ENCODE measurements at regions not wholly inside any gene's neighbourhood (a gene's known extent, or its start where the extent isn't known, plus 50 kb on each side); places are given as distances from the start of the nearest gene placed in this dataset.

- Histone ChIP-seq H3K27me3 (no peaks in the 10 kb centered on the region), H3K27ac (no peak overlapping the region), H3K4me1 (no peaks in the 10 kb centered on the region), H3K9me3 (no peaks in the 10 kb centered on the region), H3K36me3 (no peaks in the 10 kb centered on the region), H3K4me3 (no peak overlapping the region)
- DNase-seq (ENCODE audit: low spot score in 2 of 2), result no peak
- WGBS, result 54% methylated on average over 1 of the region's 1 CpG
- TF ChIP-seq POLR2A (IDR thresholded peaks at IDR 0.05) (no peak), EP300 (IDR thresholded peaks at IDR 0.05) (no peak)
These were observed 430.4 kb downstream of the GJA1 start for GRCh38 chr6:121865811-121866210.

GRCh38 chr6:121867095-121867494 is 431.6 kb downstream of the GJA1 start:
- no peaks in the 10 kb centered on the region for H3K9me3 ChIP-seq
- DNase-seq (ENCODE audit: low spot score in 2 of 2), result no peak
- 55% methylated on average over 2 of the region's 2 CpGs for WGBS
- peak overlapping the region; percentile 6 for H3K27ac ChIP-seq
- no peak overlapping the region for H3K4me3 ChIP-seq
- H3K27me3 ChIP-seq, result no peaks in the 10 kb centered on the region
- no peaks in the 10 kb centered on the region for H3K4me1 ChIP-seq
- no peaks in the 10 kb centered on the region for H3K36me3 ChIP-seq
- TF ChIP-seq POLR2A (IDR thresholded peaks at IDR 0.05), result no peak
- no peak for TF ChIP-seq POLR2AphosphoS5 (IDR thresholded peaks at IDR 0.05)
- TF ChIP-seq, protein P1, sequence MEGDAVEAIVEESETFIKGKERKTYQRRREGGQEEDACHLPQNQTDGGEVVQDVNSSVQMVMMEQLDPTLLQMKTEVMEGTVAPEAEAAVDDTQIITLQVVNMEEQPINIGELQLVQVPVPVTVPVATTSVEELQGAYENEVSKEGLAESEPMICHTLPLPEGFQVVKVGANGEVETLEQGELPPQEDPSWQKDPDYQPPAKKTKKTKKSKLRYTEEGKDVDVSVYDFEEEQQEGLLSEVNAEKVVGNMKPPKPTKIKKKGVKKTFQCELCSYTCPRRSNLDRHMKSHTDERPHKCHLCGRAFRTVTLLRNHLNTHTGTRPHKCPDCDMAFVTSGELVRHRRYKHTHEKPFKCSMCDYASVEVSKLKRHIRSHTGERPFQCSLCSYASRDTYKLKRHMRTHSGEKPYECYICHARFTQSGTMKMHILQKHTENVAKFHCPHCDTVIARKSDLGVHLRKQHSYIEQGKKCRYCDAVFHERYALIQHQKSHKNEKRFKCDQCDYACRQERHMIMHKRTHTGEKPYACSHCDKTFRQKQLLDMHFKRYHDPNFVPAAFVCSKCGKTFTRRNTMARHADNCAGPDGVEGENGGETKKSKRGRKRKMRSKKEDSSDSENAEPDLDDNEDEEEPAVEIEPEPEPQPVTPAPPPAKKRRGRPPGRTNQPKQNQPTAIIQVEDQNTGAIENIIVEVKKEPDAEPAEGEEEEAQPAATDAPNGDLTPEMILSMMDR (IDR thresholded peaks at IDR 0.05), result no peak
- TF ChIP-seq EP300 (IDR thresholded peaks at IDR 0.05), result no peak

GRCh38 chr6:121868206-121868605 is 432.8 kb downstream of the GJA1 start:
- Histone ChIP-seq H3K36me3 (no peaks in the 10 kb centered on the region), H3K27ac (no peak overlapping the region), H3K4me3 (no peak overlapping the region), H3K9me3 (no peaks in the 10 kb centered on the region), H3K4me1 (no peaks in the 10 kb centered on the region), H3K27me3 (no peaks in the 10 kb centered on the region)
- no peak for TF ChIP-seq POLR2A (IDR thresholded peaks at IDR 0.05)
- TF ChIP-seq, protein P1 (IDR thresholded peaks at IDR 0.05), result no peak
- no peak for TF ChIP-seq POLR2AphosphoS5 (IDR thresholded peaks at IDR 0.05)
- no peak for TF ChIP-seq EP300 (IDR thresholded peaks at IDR 0.05)
- DNase-seq (ENCODE audit: low spot score in 2 of 2), result no peak
- WGBS, result 92% methylated on average over 1 of the region's 1 CpG

GRCh38 chr6:121873595-121873994 is 438.1 kb downstream of the GJA1 start:
- no peaks in the 10 kb centered on the region for H3K36me3 ChIP-seq
- TF ChIP-seq POLR2A (IDR thresholded peaks at IDR 0.05) (no peak), POLR2AphosphoS5 (IDR thresholded peaks at IDR 0.05) (no peak), EP300 (IDR thresholded peaks at IDR 0.05) (no peak)
- TF ChIP-seq, protein P1 (IDR thresholded peaks at IDR 0.05), result no peak
- H3K9me3 ChIP-seq, result no peaks in the 10 kb centered on the region
- no peaks in the 10 kb centered on the region for H3K4me1 ChIP-seq
- H3K27ac ChIP-seq, result no peak overlapping the region
- H3K27me3 ChIP-seq, result no peaks in the 10 kb centered on the region
- DNase-seq (ENCODE audit: low spot score in 2 of 2), result no peak
- 56% methylated on average over 2 of the region's 2 CpGs for WGBS
- no peak overlapping the region for H3K4me3 ChIP-seq

- Histone ChIP-seq H3K4me1 (no peaks in the 10 kb centered on the region), H3K36me3 (no peaks in the 10 kb centered on the region), H3K27ac (no peak overlapping the region), H3K27me3 (no peaks in the 10 kb centered on the region), H3K4me3 (no peak overlapping the region), H3K9me3 (no peaks in the 10 kb centered on the region)
- no peak for TF ChIP-seq POLR2AphosphoS5 (IDR thresholded peaks at IDR 0.05)
- no peak for TF ChIP-seq POLR2A (IDR thresholded peaks at IDR 0.05)
- TF ChIP-seq EP300 (IDR thresholded peaks at IDR 0.05), result no peak
- TF ChIP-seq, protein P1 (IDR thresholded peaks at IDR 0.05), result no peak
- DNase-seq (ENCODE audit: low spot score in 2 of 2), result no peak
These were observed 441.3 kb downstream of the GJA1 start for GRCh38 chr6:121876721-121877120.

GRCh38 chr6:121879149-121879548 is 443.7 kb downstream of the GJA1 start:
- Histone ChIP-seq H3K36me3 (no peaks in the 10 kb centered on the region), H3K9me3 (no peaks in the 10 kb centered on the region), H3K4me1 (no peaks in the 10 kb centered on the region), H3K27ac (no peak overlapping the region), H3K4me3 (no peak overlapping the region), H3K27me3 (no peaks in the 10 kb centered on the region)
- 67% methylated on average over 1 of the region's 1 CpG for WGBS
- TF ChIP-seq, protein P1 (IDR thresholded peaks at IDR 0.05), result no peak
- TF ChIP-seq POLR2A (IDR thresholded peaks at IDR 0.05) (no peak), EP300 (IDR thresholded peaks at IDR 0.05) (no peak), POLR2AphosphoS5 (IDR thresholded peaks at IDR 0.05) (no peak)
- DNase-seq (ENCODE audit: low spot score in 2 of 2), result no peak

All from suprapubic skin (tissue), 4 donors.